GM19351 (cell line): ENCODE measurements at regions not wholly inside any gene's neighbourhood (a gene's known extent, or its start where the extent isn't known, plus 50 kb on each side); places are given as distances from the start of the nearest gene placed in this dataset.

ENCODE experiments used
- ATAC-seq: cut with Tn5 transposase; IDR thresholded peaks from one replicate; pipeline ENCODE4 v1.9.1; 2021; ENCODE audit warnings: mild to moderate bottlenecking, moderate library complexity; ENCODE audit not compliant: unreplicated experiment

GRCh38 chr9:92186631-92187030 is 71.4 kb upstream of the SPTLC1 start:
- ATAC-seq = no peak

GRCh38 chr9:92185681-92186080 is 70.5 kb upstream of the SPTLC1 start:
- no peak for ATAC-seq

GRCh38 chr9:92185096-92185495 is 69.9 kb upstream of the SPTLC1 start:
- no peak for ATAC-seq

- no peak for ATAC-seq
Measured at GRCh38 chr9:92184041-92184564, 68.9 kb upstream of the SPTLC1 start.

- ATAC-seq = no peak
Measured at GRCh38 chr9:92183449-92183848, 68.2 kb upstream of the SPTLC1 start.

- no peak for ATAC-seq
Measured at GRCh38 chr9:92181296-92181695, 66.1 kb upstream of the SPTLC1 start.

GRCh38 chr9:92180669-92181181 is 65.5 kb upstream of the SPTLC1 start:
- no peak for ATAC-seq

GRCh38 chr9:92180002-92180400 is 64.8 kb upstream of the SPTLC1 start:
- no peak for ATAC-seq

- no peak for ATAC-seq
Measured at GRCh38 chr9:92179286-92180001, 64.2 kb upstream of the SPTLC1 start.

- ATAC-seq = no peak
Measured at GRCh38 chr9:92177591-92177990, 62.4 kb upstream of the SPTLC1 start.

GRCh38 chr9:92176800-92177185 is 61.6 kb upstream of the SPTLC1 start:
- no peak for ATAC-seq

GRCh38 chr9:92176068-92176799 is 61.0 kb upstream of the SPTLC1 start:
- no peak for ATAC-seq

GRCh38 chr9:92175441-92175840 is 60.2 kb upstream of the SPTLC1 start:
- no peak for ATAC-seq

- ATAC-seq = no peak
Measured at GRCh38 chr9:92173318-92173717, 58.1 kb upstream of the SPTLC1 start.

- ATAC-seq = no peak
Measured at GRCh38 chr9:92171822-92172221, 56.6 kb upstream of the SPTLC1 start.

GRCh38 chr9:92171281-92171680 is 56.1 kb upstream of the SPTLC1 start:
- no peak for ATAC-seq

GRCh38 chr9:92170848-92171247 is 55.6 kb upstream of the SPTLC1 start:
- ATAC-seq = no peak

- peak; percentile 69 for ATAC-seq
Measured at GRCh38 chr9:92165484-92165883, 50.3 kb upstream of the SPTLC1 start.
